Erythroblast (primary cell): ENCODE measurements at regions not wholly inside any gene's neighbourhood (a gene's known extent, or its start where the extent isn't known, plus 50 kb on each side); places are given as distances from the start of the nearest gene placed in this dataset.

Experiments used
- GATA1 ChIP-seq: IDR thresholded peaks from 2 replicates; pipeline ENCODE4 v1.6.1; 2011; ENCODE audit warnings: low read depth, mild to moderate bottlenecking, control low read depth, low read length, moderate library complexity
- POLR2A ChIP-seq: IDR thresholded peaks from 2 replicates; pipeline ENCODE4 v1.6.1; 2011; ENCODE audit warnings: mild to moderate bottlenecking, low read length

GRCh38 chr15:38705436-38706219 lies 141.0 kb upstream of the RASGRP1 start:
- TF ChIP-seq POLR2A (no peak), GATA1 (no peak)
